RPMI7951 (cell line): ENCODE measurements at regions not wholly inside any gene's neighbourhood (a gene's known extent, or its start where the extent isn't known, plus 50 kb on each side); places are given as distances from the start of the nearest gene placed in this dataset.
A peak's percentile ranks its signal among the peaks of the same experiment; 100 is the strongest.
"Not testable (repeated sequence)": the region's sequence is repeated elsewhere in the genome, so short reads cannot be mapped to it uniquely, and the experiment has no call there.

ENCODE experiments used
- DNase-seq: peaks from one replicate; pipeline ENCODE4 v3.0.0-alpha.2; 2012; ENCODE audit warnings: low read depth

- DNase-seq, result peak; percentile 41
Observed at GRCh38 chr10:107546986-107547385, 382.5 kb upstream of the SORCS1 start.

- peak; percentile 87 for DNase-seq
Observed at GRCh38 chr10:107546284-107546683, 381.8 kb upstream of the SORCS1 start.

- no peak for DNase-seq
Observed at GRCh38 chr10:107545717-107546116, 381.2 kb upstream of the SORCS1 start.

GRCh38 chr10:107544706-107545520 is 380.4 kb upstream of the SORCS1 start:
- DNase-seq, result no peak

- no peak for DNase-seq
Observed at GRCh38 chr10:107542607-107543006, 378.1 kb upstream of the SORCS1 start.

- DNase-seq, result no peak
Observed at GRCh38 chr10:107542016-107542415, 377.5 kb upstream of the SORCS1 start.

- no peak for DNase-seq
Observed at GRCh38 chr10:107540981-107541380, 376.5 kb upstream of the SORCS1 start.

GRCh38 chr10:107529350-107529749 is 364.8 kb upstream of the SORCS1 start:
- DNase-seq, result no peak

GRCh38 chr10:107520348-107520747 is 355.8 kb upstream of the SORCS1 start:
- DNase-seq, result no peak

GRCh38 chr10:107517811-107518210 is 353.3 kb upstream of the SORCS1 start:
- DNase-seq, result no peak

GRCh38 chr10:107516349-107516748 is 351.8 kb upstream of the SORCS1 start:
- no peak for DNase-seq

GRCh38 chr10:107504011-107504410 is 339.5 kb upstream of the SORCS1 start:
- not testable (repeated sequence) for DNase-seq

- no peak for DNase-seq
Observed at GRCh38 chr10:107502229-107502985, 337.9 kb upstream of the SORCS1 start.

GRCh38 chr10:107498983-107499382 is 334.5 kb upstream of the SORCS1 start:
- no peak for DNase-seq

GRCh38 chr10:107497024-107497423 is 332.5 kb upstream of the SORCS1 start:
- DNase-seq, result no peak

GRCh38 chr10:107496594-107496993 is 332.1 kb upstream of the SORCS1 start:
- no peak for DNase-seq

GRCh38 chr10:107492389-107492788 is 327.9 kb upstream of the SORCS1 start:
- no peak for DNase-seq

GRCh38 chr10:107490389-107490788 is 325.9 kb upstream of the SORCS1 start:
- DNase-seq, result no peak

- peak; percentile 3 for DNase-seq
Observed at GRCh38 chr10:107487284-107487683, 322.8 kb upstream of the SORCS1 start.

- no peak for DNase-seq
Observed at GRCh38 chr10:107485019-107485418, 320.5 kb upstream of the SORCS1 start.

- DNase-seq, result no peak
Observed at GRCh38 chr10:107481881-107482280, 317.4 kb upstream of the SORCS1 start.

- DNase-seq, result no peak
Observed at GRCh38 chr10:107481224-107481623, 316.7 kb upstream of the SORCS1 start.

GRCh38 chr10:107480781-107481180 is 316.3 kb upstream of the SORCS1 start:
- no peak for DNase-seq
